Activated CD8-positive, alpha-beta T cell treated with anti-CD3 and anti-CD28 coated beads, Interleukin-2, amount 10 ng/mL, durations not matched to agents 7 days and 5 days (primary cell): ENCODE measurements at regions not wholly inside any gene's neighbourhood (a gene's known extent, or its start where the extent isn't known, plus 50 kb on each side); places are given as distances from the start of the nearest gene placed in this dataset.

ENCODE experiments used
- ATAC-seq: fragments of 150-1000 bp; cut with Tn5 transposase; one replicate; pipeline ENCODE4 v1.10.0; 2021; ENCODE audit warnings: moderate library complexity
- CTCF ChIA-PET: fragments of 350-600 bp; sonication (Branson Sonifier 250); formaldehyde crosslinking; loops from one replicate; lab custom pipeline; 2021; ENCODE audit warnings: antibody characterized with exemption; lab: Charles Lee
- POLR2A ChIA-PET: fragments of 350-600 bp; sonication (Branson Sonifier 250); formaldehyde crosslinking; loops from one replicate; lab custom pipeline; 2021; ENCODE audit warnings: antibody characterized with exemption; lab: Charles Lee
- DNase-seq: peaks from one replicate; pipeline ENCODE4 v3.0.0-alpha.2; 2020
- H3K27ac Mint-ChIP-seq: one replicate; pipeline ENCODE4 v1.8.0; 2021; ENCODE audit warnings: mild to moderate bottlenecking, mixed read lengths
- H3K27me3 Mint-ChIP-seq: one replicate; pipeline ENCODE4 v1.8.0; 2021; ENCODE audit warnings: low read depth, mixed read lengths
- H3K36me3 Mint-ChIP-seq: one replicate; pipeline ENCODE4 v1.8.0; 2021; ENCODE audit warnings: low read depth, mixed read lengths
- H3K4me1 Mint-ChIP-seq: one replicate; pipeline ENCODE4 v1.8.0; 2021; ENCODE audit warnings: low read depth, mixed read lengths
- H3K4me3 Mint-ChIP-seq: one replicate; pipeline ENCODE4 v1.8.0; 2021; ENCODE audit warnings: mild to moderate bottlenecking, mixed read lengths
- H3K9me3 Mint-ChIP-seq: one replicate; pipeline ENCODE4 v1.8.0; 2022; ENCODE audit warnings: mixed read lengths; ENCODE audit not compliant: insufficient read depth

- Mint-ChIP-seq H3K4me3 (no peak overlapping the region), H3K9me3 (no peaks in the 10 kb centered on the region), H3K27me3 (no peaks in the 10 kb centered on the region), H3K36me3 (no peaks in the 10 kb centered on the region), H3K4me1 (no peaks in the 10 kb centered on the region), H3K27ac (no peak overlapping the region)
- POLR2A ChIA-PET, result no interaction called here
- CTCF ChIA-PET, result no interaction called here
- no peak for DNase-seq
- no peak for ATAC-seq
These were observed 81.4 kb upstream of the WLS start for GRCh38 chr1:68313735-68314134.

GRCh38 chr1:68308034-68308433, 75.7 kb upstream of the WLS start:
- CTCF ChIA-PET, result no interaction called here
- no peak for DNase-seq
- H3K36me3 Mint-ChIP-seq, result no peaks in the 10 kb centered on the region
- no peak overlapping the region for H3K4me3 Mint-ChIP-seq
- H3K9me3 Mint-ChIP-seq, result no peaks in the 10 kb centered on the region
- no peak for ATAC-seq
- POLR2A ChIA-PET, result no interaction called here
- no peak overlapping the region for H3K27ac Mint-ChIP-seq
- H3K4me1 Mint-ChIP-seq, result no peaks in the 10 kb centered on the region
- no peaks in the 10 kb centered on the region for H3K27me3 Mint-ChIP-seq

GRCh38 chr1:68307378-68307787, 75.1 kb upstream of the WLS start:
- Mint-ChIP-seq H3K4me3 (no peak overlapping the region), H3K36me3 (no peaks in the 10 kb centered on the region), H3K4me1 (no peaks in the 10 kb centered on the region), H3K27me3 (no peaks in the 10 kb centered on the region), H3K27ac (no peak overlapping the region), H3K9me3 (no peaks in the 10 kb centered on the region)
- ATAC-seq (no peak), DNase-seq (no peak)
- ChIA-PET POLR2A (no interaction called here), CTCF (no interaction called here)

- Mint-ChIP-seq H3K27ac (no peak overlapping the region), H3K4me1 (no peaks in the 10 kb centered on the region), H3K4me3 (no peak overlapping the region), H3K36me3 (no peaks in the 10 kb centered on the region), H3K9me3 (no peaks in the 10 kb centered on the region), H3K27me3 (no peaks in the 10 kb centered on the region)
- ATAC-seq (no peak), DNase-seq (no peak)
- ChIA-PET CTCF (no interaction called here), POLR2A (no interaction called here)
These were observed 69.2 kb upstream of the WLS start for GRCh38 chr1:68301471-68302001.

- H3K27ac Mint-ChIP-seq, result no peak overlapping the region
These were observed 62.2 kb upstream of the WLS start for GRCh38 chr1:68294367-68295066.

GRCh38 chr1:68293609-68294366, 61.5 kb upstream of the WLS start:
- Mint-ChIP-seq H3K27me3 (no peaks in the 10 kb centered on the region), H3K4me1 (no peaks in the 10 kb centered on the region), H3K4me3 (no peak overlapping the region), H3K27ac (no peak overlapping the region), H3K36me3 (no peaks in the 10 kb centered on the region), H3K9me3 (no peaks in the 10 kb centered on the region)
- ChIA-PET POLR2A (no interaction called here), CTCF (no interaction called here)
- ATAC-seq (no peak), DNase-seq (no peak)

More at GRCh38 chr1:68294367-68295066, 62.2 kb upstream of the WLS start:
- ChIA-PET POLR2A (no interaction called here), CTCF (no interaction called here)
- Mint-ChIP-seq H3K27me3 (no peaks in the 10 kb centered on the region), H3K4me1 (no peaks in the 10 kb centered on the region), H3K4me3 (no peak overlapping the region), H3K9me3 (no peaks in the 10 kb centered on the region), H3K36me3 (no peaks in the 10 kb centered on the region)
- DNase-seq (no peak), ATAC-seq (no peak)

- no peaks in the 10 kb centered on the region for H3K27me3 Mint-ChIP-seq
- H3K9me3 Mint-ChIP-seq, result no peaks in the 10 kb centered on the region
- ATAC-seq, result no peak
- no peak overlapping the region for H3K27ac Mint-ChIP-seq
- DNase-seq, result no peak
- no peak overlapping the region for H3K4me3 Mint-ChIP-seq
- ChIA-PET POLR2A (no interaction called here), CTCF (no interaction called here)
- no peaks in the 10 kb centered on the region for H3K36me3 Mint-ChIP-seq
- no peaks in the 10 kb centered on the region for H3K4me1 Mint-ChIP-seq
These were observed 60.8 kb upstream of the WLS start for GRCh38 chr1:68293122-68293521.

- H3K27ac Mint-ChIP-seq, result no peak overlapping the region
- no peak for DNase-seq
- CTCF ChIA-PET, result no interaction called here
- no peak for ATAC-seq
- no peaks in the 10 kb centered on the region for H3K9me3 Mint-ChIP-seq
- no peaks in the 10 kb centered on the region for H3K36me3 Mint-ChIP-seq
- no peak overlapping the region for H3K4me3 Mint-ChIP-seq
- H3K27me3 Mint-ChIP-seq, result no peaks in the 10 kb centered on the region
- POLR2A ChIA-PET, result no interaction called here
- H3K4me1 Mint-ChIP-seq, result no peaks in the 10 kb centered on the region
These were observed 59.5 kb upstream of the WLS start for GRCh38 chr1:68291688-68292384.

- DNase-seq (no peak), ATAC-seq (no peak)
- Mint-ChIP-seq H3K27me3 (no peaks in the 10 kb centered on the region), H3K9me3 (no peaks in the 10 kb centered on the region), H3K36me3 (no peaks in the 10 kb centered on the region), H3K4me1 (no peaks in the 10 kb centered on the region), H3K4me3 (no peak overlapping the region), H3K27ac (no peak overlapping the region)
- POLR2A ChIA-PET, result no interaction called here
- CTCF ChIA-PET, result no interaction called here
These were observed 54.9 kb upstream of the WLS start for GRCh38 chr1:68287241-68287640.

GRCh38 chr1:68285046-68285445, 52.7 kb upstream of the WLS start:
- ChIA-PET POLR2A (no interaction called here), CTCF (interaction anchor here (1.0 kb wide), 1 partner anchor 99 kb away, joined by 3 read pairs; no protein-coding TSS in a partner anchor)
- H3K36me3 Mint-ChIP-seq, result no peaks in the 10 kb centered on the region
- ATAC-seq, result no peak
- no peak overlapping the region for H3K4me3 Mint-ChIP-seq
- H3K27ac Mint-ChIP-seq, result no peak overlapping the region
- H3K27me3 Mint-ChIP-seq, result no peaks in the 10 kb centered on the region
- no peaks in the 10 kb centered on the region for H3K9me3 Mint-ChIP-seq
- no peaks in the 10 kb centered on the region for H3K4me1 Mint-ChIP-seq
- DNase-seq, result no peak

- ChIA-PET CTCF (no interaction called here), POLR2A (no interaction called here)
- Mint-ChIP-seq H3K27me3 (no peaks in the 10 kb centered on the region), H3K9me3 (no peaks in the 10 kb centered on the region), H3K4me3 (no peak overlapping the region), H3K27ac (no peak overlapping the region), H3K4me1 (no peaks in the 10 kb centered on the region), H3K36me3 (no peaks in the 10 kb centered on the region)
- ATAC-seq (no peak), DNase-seq (no peak)
These were observed 49.8 kb upstream of the WLS start for GRCh38 chr1:68281946-68282615.
